Stimulated activated CD8-positive, alpha-beta memory T cell treated with anti-CD3 and anti-CD28 coated beads, Interleukin-12 subunit alpha, Interleukin-12 subunit beta, amount 100 ng/mL, for 4 hours (primary cell): ENCODE measurements at regions not wholly inside any gene's neighbourhood (a gene's known extent, or its start where the extent isn't known, plus 50 kb on each side); places are given as distances from the start of the nearest gene placed in this dataset.

Source experiments
- DNase-seq: peaks from one replicate; pipeline ENCODE4 v3.0.0-alpha.2; 2020; ENCODE audit warnings: low read depth

- no peak for DNase-seq
Measured at GRCh38 chr10:4196183-4196582, 411.2 kb upstream of the KLF6 start.

GRCh38 chr10:4195213-4195612, 410.2 kb upstream of the KLF6 start:
- DNase-seq = no peak

GRCh38 chr10:4194231-4194630, 409.2 kb upstream of the KLF6 start:
- no peak for DNase-seq

- no peak for DNase-seq
Measured at GRCh38 chr10:4191894-4192293, 406.9 kb upstream of the KLF6 start.

GRCh38 chr10:4191354-4191753, 406.3 kb upstream of the KLF6 start:
- DNase-seq = no peak

- no peak for DNase-seq
Measured at GRCh38 chr10:4190876-4191275, 405.9 kb upstream of the KLF6 start.

GRCh38 chr10:4189281-4189680, 404.3 kb upstream of the KLF6 start:
- DNase-seq = no peak

GRCh38 chr10:4188406-4188805, 403.4 kb upstream of the KLF6 start:
- DNase-seq = no peak

GRCh38 chr10:4186849-4187540, 402.0 kb upstream of the KLF6 start:
- no peak for DNase-seq

- no peak for DNase-seq
Measured at GRCh38 chr10:4183761-4184261, 398.8 kb upstream of the KLF6 start.

GRCh38 chr10:4181621-4182049, 396.6 kb upstream of the KLF6 start:
- no peak for DNase-seq

GRCh38 chr10:4181081-4181480, 396.1 kb upstream of the KLF6 start:
- no peak for DNase-seq

- no peak for DNase-seq
Measured at GRCh38 chr10:4177791-4178190, 392.8 kb upstream of the KLF6 start.

GRCh38 chr10:4176500-4177281, 391.7 kb upstream of the KLF6 start:
- no peak for DNase-seq

- no peak for DNase-seq
Measured at GRCh38 chr10:4174197-4174596, 389.2 kb upstream of the KLF6 start.

- DNase-seq = no peak
Measured at GRCh38 chr10:4170633-4171314, 385.8 kb upstream of the KLF6 start.

- no peak for DNase-seq
Measured at GRCh38 chr10:4170181-4170580, 385.2 kb upstream of the KLF6 start.

GRCh38 chr10:4169448-4169847, 384.4 kb upstream of the KLF6 start:
- no peak for DNase-seq

GRCh38 chr10:4167216-4167615, 382.2 kb upstream of the KLF6 start:
- no peak for DNase-seq

GRCh38 chr10:4162571-4163286, 377.7 kb upstream of the KLF6 start:
- DNase-seq = no peak

GRCh38 chr10:4159173-4159572, 374.2 kb upstream of the KLF6 start:
- DNase-seq = no peak

GRCh38 chr10:4154191-4154715, 369.2 kb upstream of the KLF6 start:
- DNase-seq = no peak
